Brain pericyte (primary cell): ENCODE measurements at regions not wholly inside any gene's neighbourhood (a gene's known extent, or its start where the extent isn't known, plus 50 kb on each side); places are given as distances from the start of the nearest gene placed in this dataset.

Experiments
- DNase-seq: peaks from one replicate; pipeline ENCODE4 v3.0.0-alpha.2; 2012; ENCODE audit warnings: low read depth, low spot score

DNA sequence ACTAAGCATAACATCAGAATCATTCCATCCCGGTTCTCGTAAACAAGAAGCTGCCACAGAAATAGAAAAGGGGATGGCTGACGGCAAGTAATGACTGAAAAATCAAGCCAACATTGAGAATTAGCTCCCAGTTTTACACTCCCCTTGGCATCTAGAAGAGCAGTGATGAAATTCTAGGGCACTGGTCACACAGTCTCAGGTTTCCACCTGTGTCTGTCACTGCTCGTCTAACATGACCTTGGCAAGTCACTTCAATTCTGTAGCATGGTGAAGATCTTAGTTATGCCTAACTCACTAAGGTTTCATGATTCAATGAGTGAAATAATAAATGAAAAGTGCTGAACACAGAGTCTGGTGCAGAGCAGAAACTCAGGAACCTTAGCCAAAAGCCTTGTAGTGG is 272.3 kb upstream of the ARRDC4 start:
- no peak for DNase-seq

- DNase-seq = no peak
Observed at GRCh38 chr15:97688886-97689285, 271.6 kb upstream of the ARRDC4 start.

- DNase-seq = no peak
Observed at GRCh38 chr15:97691078-97691477, 269.4 kb upstream of the ARRDC4 start.

DNA sequence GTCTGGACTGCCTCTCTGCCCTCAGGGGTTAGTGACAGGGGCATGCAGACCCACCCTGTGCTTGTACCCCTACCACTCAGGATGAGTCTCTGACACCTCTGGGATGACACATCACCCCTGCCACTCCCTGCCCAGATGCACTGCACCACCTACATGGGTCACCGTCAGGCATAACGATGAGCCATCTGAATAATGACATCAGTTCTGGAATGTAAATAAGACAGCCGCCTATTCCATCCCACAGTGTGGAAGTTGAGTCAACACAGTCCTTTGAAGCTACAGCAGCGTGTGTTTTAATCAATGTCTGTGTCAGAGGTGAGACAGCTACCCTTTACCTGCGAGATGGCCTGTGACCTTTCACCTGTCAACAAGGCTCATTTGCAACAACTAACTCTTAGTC is 268.7 kb upstream of the ARRDC4 start:
- no peak for DNase-seq

DNA sequence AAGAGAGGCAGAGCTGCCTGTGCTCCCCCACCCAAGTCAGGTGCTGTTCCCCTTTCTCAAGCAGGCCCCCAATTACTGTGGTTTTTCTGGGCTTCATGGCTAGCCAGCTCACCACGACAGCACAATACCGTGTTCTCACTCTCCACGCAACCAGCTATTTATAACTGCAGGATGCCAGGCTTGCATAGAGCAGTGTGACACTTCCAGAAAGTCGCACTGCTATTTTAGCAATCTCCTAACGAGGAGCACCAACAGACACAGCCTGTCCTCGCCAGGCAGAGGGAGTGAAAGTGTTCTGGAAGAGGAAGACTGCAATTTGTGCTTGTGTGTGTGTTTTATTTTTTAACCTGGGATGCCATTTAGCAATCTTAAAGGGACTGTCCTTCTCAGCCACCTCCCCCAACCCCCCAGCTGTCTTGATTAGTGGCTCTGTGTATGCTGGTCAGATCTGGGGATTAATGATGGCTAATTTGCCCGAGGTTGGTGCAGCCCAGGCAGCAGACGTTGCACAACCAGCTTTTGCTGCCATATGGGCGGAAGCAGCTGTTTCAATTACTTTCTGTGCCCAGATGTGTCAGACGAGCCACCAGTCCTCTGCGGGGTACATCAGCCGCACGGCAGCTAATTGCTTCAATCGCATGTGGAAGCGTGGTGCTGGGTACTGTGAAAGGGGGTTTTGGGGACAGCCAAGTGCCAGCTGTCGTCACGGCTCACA is 268.0 kb upstream of the ARRDC4 start:
- no peak for DNase-seq

DNA sequence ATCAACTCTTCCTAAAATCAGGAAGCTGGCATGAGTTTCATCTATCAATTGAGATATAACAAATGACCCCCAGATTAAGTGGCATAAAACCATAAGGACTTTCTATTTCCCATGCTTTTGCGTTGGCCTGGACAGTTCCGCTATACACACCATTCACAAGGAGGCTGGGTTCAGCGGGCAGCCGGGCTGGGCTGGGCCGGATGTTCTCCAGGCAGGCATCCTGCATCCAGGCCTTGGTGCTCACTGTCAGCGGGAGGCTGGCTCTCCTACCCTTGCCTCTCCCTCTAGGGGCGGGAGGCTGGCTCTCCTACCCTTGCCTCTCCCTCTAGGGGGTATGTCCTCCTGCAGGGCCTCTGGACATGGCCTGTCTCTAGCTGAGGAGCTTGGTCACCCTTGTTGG is 266.0 kb upstream of the ARRDC4 start:
- no peak for DNase-seq

- no peak for DNase-seq
Observed at GRCh38 chr15:97703400-97703799, 257.1 kb upstream of the ARRDC4 start.

DNA sequence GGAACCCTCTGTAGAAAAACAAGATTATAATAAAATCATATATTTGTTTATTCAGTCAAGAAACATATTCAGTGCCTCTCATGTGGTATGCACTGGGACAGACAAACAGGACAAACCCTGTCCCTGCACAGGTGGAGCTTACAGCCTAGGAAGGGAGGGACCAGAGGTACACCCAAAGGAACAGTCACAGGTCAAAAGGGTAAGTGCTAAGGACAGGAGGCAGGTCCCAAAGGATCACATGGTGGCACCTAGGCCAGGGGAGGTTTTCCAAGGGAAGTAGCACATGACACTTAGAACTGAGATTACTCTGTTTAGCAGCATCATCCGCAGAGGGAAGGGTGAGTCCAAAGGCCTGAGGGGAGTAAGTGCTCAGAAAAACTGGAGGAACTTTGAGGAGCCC is 254.4 kb upstream of the ARRDC4 start:
- DNase-seq = no peak

DNA sequence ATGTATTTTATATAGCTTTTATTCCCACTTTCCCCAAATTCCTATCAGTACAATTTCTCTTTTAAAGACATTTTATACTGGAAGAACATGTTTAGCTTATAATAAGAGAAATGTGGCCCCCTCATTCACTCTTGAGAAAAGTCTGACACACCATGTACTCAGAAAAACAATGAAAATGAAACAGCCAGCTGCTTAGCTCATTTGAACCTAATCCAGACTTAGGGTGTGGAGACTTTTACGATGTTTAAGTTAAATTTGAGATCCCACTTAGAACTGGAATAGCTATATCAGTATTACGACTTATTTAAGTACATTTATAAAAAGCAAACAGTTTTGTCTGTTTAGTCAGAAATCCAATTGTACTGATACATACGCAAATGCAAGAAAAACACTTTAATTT is 252.3 kb upstream of the ARRDC4 start:
- no peak for DNase-seq

DNA sequence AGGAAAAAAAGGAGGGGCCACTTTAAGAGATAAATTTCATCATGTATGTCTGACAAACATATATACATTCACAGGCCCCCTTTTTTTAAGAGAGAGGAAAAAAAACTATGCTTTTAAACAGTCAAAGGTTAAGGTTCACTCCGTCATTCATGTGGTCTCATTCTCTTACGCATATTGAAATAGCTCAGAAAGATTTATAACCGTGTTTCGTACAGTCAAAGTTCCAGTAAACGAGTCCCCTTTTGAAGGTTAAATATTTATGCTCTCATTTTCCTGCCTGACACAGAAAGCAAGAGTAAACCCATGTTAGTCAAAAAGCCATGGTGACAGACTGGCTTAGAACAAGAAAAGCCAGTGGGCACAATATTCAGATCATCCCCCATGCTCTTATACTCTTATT is 248.0 kb upstream of the ARRDC4 start:
- no peak for DNase-seq

DNA sequence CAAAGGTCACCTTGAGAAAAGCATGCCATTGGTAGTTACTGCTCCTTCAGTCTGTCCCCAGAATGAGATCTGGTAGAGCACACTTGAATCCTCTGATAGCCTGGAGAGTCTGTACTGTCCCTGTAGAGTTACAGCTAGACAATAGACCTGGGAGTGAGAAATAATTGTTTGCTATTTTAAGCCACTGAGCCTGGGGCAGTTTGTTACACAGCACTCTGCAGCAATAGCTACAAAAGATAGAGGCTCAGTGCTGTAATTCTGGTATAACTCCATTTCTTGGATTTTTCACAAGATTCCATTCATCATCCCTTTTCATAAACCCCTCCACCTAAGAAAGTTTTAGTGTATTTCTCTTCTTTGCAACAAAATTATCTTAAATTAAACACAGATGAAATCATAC is 242.7 kb upstream of the ARRDC4 start:
- DNase-seq = no peak

- DNase-seq = no peak
Observed at GRCh38 chr15:97718509-97718908, 242.0 kb upstream of the ARRDC4 start.

DNA sequence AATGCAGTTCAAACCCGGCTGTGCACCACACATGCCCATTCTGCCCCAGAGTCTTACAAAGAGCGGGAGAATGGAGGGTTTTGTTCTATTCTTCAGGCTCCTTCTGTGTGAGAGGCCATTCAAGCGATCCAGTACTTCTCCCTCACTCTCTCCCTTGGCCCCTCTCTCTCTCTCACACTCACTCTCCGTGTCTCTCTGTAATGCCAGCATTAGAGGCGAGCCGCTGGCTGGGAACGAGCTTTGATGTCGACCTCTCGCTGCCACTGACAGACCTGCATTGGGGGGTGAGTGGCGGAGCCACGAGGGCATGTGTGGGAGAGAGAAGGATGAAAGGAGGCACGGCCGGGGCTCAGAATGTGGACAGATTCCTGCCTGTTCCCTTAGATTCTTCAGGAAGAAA is 231.7 kb upstream of the ARRDC4 start:
- no peak for DNase-seq

- DNase-seq = no peak
Observed at GRCh38 chr15:97729270-97729669, 231.2 kb upstream of the ARRDC4 start.

DNA sequence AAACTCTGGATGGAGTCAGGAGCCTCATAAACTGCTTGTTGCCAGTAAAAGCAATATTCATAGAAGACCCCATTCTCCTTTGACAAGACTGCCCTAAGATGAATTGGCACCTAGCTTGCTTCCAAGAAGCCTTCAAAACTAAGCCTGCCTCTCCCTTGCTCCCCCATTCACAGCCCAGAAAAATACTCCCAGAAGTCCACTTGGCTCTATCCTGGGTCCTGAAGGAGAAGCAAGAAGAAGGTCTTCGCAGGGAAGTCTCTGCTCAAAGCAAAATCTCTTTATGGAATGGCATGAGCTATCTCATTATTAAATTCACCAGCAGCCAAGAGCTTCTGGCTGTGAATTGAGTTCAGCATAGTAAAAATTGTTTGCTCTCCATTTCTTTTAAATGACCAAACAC is 230.2 kb upstream of the ARRDC4 start:
- no peak for DNase-seq

DNA sequence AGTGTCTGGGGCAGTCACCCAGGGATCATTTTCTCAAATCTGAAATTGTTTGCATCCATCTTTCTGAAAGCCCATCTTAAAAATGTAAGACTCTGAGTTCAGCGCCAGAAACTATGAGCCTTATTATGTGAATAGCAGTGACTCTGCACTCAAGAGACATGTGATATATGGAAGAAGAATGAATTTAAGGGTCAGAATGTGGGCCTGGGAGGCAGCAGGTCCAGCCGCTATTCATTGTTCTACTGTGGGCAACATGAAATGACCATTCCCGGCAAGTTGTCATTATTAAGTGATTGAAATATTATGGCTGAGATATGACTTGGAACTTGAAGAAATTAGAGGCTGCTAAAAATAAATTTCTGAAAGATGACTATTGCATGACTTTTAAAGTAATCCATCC is 228.6 kb upstream of the ARRDC4 start:
- no peak for DNase-seq

DNA sequence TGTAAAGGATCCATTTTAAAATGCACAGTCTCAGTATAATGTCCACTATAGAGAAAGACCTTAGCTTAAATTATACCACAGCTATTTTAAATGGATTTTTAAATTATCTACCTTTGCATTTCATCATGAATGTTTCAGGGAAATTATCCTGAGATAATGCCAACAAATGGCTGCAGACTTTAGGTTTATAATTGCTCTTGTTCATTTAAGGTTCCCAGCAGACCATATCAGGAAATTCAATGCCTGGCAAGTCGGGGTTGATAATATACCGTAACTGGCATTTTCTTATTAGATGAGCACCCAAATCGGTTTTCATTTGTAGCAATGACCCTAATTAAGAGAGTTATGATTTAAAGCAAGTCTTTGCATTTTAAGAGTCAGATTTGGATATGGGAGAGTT is 227.1 kb upstream of the ARRDC4 start:
- no peak for DNase-seq

DNA sequence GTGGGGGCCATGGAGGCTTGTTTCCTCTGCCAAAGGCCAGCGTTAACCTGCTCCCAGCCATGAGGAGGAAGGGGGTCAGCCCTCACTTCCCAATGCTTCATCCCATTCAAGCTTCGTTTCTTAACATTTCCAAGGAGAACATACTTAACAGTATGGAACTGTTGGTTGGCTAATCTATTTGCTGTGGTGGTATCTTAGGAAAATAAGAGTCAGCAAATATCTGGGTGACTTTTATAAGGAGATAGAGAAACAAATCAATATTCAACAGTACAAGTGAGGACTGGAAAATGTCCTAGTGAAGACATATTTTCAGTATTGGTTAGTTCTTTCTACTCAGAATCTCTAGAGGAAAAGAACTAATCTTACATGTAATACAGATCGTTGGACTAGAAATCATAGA is 223.8 kb upstream of the ARRDC4 start:
- DNase-seq = no peak

DNA sequence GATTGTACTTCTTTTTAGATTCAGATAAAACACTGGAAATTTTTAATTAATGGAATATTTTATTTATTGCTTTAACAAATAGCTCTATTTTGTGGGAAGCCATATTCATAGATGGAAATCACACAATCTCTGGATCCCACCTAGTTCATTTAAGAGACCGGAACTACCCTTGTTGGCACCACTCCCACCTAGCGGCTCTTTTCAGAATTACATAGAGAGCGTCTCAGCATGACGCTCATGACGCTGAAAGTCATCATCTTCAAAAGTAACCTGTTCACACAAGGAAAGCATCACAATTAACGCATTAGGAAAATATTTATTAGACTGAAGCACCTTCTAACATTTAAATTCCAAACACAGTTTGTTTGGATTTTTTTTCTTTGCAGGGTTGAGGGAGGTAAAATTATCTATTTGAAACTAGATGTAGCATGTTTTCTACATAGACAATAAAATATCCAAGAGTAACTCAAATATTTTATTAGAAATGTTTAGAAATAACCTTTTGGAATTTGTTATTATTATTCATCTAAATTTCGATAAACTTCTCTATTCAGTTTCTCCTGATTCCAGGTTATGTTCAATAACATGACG is 214.9 kb upstream of the ARRDC4 start:
- DNase-seq = no peak

GRCh38 chr15:97747342-97747741 is 213.2 kb upstream of the ARRDC4 start:
- no peak for DNase-seq

DNA sequence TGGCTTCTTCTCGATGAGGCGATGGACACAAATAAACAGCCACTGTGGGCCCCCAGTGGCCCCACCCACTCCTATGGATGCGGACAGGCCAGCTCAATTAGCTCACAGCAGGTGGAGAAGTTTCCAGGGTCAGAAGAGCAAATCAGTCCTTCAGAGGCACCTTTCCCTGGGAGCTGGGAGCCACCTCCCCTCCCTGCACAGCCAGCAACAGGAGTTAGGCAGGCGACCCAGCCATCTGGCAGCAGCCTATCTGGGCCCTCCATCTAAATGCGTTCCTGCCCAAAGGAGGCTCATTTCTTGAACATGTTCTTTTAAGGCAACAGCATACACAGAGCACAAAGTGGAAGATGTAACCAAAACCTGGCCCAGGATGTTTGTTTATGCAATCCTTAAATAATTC is 211.9 kb upstream of the ARRDC4 start:
- no peak for DNase-seq

GRCh38 chr15:97750060-97750459 is 210.4 kb upstream of the ARRDC4 start:
- no peak for DNase-seq

DNA sequence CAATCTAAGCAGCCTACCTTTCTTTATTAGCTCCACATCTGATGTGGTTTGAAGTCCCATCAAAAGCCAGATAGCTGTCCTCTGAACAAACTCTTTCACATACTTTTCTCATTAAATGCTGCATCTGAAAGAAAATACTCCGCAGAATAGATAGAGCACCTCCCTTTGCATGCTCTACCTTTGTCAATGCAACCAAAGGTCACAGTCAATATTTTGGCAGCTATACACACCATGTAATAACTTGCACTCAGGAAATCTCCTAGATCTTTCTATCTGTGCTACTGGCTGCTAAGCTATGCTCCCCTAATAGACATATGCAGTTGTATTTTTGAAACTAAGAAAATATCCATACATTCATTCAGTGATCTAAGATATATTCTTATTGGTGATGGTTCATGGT is 204.8 kb upstream of the ARRDC4 start:
- DNase-seq = no peak

DNA sequence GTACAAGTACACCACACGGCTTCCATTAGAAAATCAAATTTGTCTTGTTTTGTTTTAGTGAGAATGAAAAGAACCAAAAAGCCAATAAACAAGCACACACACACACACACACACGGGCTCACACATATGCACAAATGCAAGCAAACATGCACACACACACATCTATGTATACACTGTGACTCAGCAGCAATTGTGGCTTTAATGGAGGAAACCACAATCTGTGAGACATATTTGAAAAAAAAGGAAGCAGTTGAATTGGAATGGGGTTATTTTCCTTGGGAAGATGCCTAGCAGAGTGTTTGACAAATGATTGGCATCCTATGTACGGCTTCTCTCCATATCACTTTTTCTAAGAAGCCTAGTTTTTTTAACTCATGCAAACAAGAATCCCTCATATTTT is 201.1 kb upstream of the ARRDC4 start:
- peak; percentile 4 for DNase-seq
